C4-2B (cell line): ENCODE measurements at regions not wholly inside any gene's neighbourhood (a gene's known extent, or its start where the extent isn't known, plus 50 kb on each side); places are given as distances from the start of the nearest gene placed in this dataset.

Source experiments
- ZFX ChIP-seq: fragments of 450-650 bp; IDR thresholded peaks from 2 replicates; pipeline ENCODE4 v1.6.1; 2017
- TF ChIP-seq, protein P1 (sequence below): fragments of 450-650 bp; conservative IDR thresholded peaks from 2 replicates; pipeline ENCODE4 v1.5.1; 2017; ENCODE audit warnings: mild to moderate bottlenecking

DNA sequence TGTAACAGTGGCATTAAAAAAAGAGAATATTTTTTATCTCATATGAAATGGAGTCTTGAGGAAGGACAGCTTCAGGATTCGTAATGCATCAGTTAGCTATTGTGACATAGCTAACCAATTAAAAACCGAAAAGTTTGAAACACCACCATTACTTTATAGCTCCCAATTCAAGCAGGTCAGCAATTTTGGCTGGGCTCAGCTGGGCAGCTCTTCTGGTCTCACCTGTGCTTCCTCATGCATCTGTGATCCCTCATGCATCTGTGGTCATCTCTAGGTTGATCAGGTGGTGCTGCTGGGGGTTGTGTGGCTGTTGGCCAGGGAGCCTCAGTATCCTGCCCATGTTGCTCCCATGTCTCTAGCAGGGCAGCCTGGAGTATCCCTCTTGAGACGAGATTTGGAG is 76.7 kb upstream of the KCNA1 start:
- TF ChIP-seq, protein P1, sequence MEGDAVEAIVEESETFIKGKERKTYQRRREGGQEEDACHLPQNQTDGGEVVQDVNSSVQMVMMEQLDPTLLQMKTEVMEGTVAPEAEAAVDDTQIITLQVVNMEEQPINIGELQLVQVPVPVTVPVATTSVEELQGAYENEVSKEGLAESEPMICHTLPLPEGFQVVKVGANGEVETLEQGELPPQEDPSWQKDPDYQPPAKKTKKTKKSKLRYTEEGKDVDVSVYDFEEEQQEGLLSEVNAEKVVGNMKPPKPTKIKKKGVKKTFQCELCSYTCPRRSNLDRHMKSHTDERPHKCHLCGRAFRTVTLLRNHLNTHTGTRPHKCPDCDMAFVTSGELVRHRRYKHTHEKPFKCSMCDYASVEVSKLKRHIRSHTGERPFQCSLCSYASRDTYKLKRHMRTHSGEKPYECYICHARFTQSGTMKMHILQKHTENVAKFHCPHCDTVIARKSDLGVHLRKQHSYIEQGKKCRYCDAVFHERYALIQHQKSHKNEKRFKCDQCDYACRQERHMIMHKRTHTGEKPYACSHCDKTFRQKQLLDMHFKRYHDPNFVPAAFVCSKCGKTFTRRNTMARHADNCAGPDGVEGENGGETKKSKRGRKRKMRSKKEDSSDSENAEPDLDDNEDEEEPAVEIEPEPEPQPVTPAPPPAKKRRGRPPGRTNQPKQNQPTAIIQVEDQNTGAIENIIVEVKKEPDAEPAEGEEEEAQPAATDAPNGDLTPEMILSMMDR: no peak
- TF ChIP-seq ZFX: no peak
